Fibroblast of villous mesenchyme (primary cell): ENCODE measurements at regions not wholly inside any gene's neighbourhood (a gene's known extent, or its start where the extent isn't known, plus 50 kb on each side); places are given as distances from the start of the nearest gene placed in this dataset.

ENCODE experiments used
- DNase-seq: peaks from one replicate; pipeline ENCODE4 v3.0.0-alpha.2; 2010; ENCODE audit warnings: low read depth
- H3K4me3 ChIP-seq: 2 replicates; pipeline ENCODE4 v1.5.1; 2011; ENCODE audit warnings: low read depth, mild to moderate bottlenecking, low read length
- TF ChIP-seq, protein P1 (sequence below): IDR thresholded peaks from 2 replicates; pipeline ENCODE4 v1.5.1; 2012; ENCODE audit warnings: low read depth, mild to moderate bottlenecking, low read length; ENCODE audit not compliant: insufficient read depth

DNA sequence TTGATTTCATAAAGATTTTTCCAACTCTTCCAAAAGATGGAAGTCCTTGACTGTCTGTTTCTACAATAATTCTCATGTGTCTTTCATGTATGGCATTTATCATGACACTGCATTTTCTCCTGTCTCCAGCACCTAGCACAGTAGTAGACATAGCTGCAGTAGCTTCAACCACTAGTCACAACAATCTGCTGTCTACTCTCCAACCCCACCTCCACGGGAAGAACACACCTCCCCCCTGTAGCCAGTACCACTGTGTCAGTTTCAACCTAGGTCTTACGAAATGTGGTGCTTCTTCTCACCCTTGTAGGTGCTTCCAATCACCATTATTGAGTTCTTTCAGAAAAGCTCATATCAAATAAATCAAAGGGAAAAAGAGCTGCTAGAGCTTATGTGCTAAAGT lies 425.1 kb upstream of the ADAMTS5 start:
- no peak for DNase-seq
- TF ChIP-seq, protein P1, sequence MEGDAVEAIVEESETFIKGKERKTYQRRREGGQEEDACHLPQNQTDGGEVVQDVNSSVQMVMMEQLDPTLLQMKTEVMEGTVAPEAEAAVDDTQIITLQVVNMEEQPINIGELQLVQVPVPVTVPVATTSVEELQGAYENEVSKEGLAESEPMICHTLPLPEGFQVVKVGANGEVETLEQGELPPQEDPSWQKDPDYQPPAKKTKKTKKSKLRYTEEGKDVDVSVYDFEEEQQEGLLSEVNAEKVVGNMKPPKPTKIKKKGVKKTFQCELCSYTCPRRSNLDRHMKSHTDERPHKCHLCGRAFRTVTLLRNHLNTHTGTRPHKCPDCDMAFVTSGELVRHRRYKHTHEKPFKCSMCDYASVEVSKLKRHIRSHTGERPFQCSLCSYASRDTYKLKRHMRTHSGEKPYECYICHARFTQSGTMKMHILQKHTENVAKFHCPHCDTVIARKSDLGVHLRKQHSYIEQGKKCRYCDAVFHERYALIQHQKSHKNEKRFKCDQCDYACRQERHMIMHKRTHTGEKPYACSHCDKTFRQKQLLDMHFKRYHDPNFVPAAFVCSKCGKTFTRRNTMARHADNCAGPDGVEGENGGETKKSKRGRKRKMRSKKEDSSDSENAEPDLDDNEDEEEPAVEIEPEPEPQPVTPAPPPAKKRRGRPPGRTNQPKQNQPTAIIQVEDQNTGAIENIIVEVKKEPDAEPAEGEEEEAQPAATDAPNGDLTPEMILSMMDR, result no peak
- H3K4me3 ChIP-seq, result no peak overlapping the region

DNA sequence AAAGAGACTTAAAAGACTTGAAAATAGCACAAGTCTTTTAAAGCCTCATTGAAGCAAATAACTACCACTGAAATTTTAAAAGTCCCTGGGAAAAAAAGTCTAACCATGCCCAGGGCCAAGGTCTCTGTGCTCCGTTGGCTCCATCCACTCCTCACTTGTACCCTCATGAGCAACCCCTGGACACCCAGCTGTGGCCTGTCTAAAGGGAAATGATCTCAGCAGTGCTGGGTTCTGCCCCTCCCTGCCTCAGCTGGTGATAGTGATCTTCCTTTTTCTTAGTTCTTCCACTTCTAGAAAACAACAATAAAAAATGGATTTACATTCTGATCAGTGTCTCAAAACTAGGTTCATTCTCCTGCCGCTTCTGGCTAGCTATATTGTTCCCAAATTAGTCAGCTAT lies 423.5 kb upstream of the ADAMTS5 start:
- no peak for DNase-seq
- H3K4me3 ChIP-seq, result no peak overlapping the region
- TF ChIP-seq, protein P1, result no peak

DNA sequence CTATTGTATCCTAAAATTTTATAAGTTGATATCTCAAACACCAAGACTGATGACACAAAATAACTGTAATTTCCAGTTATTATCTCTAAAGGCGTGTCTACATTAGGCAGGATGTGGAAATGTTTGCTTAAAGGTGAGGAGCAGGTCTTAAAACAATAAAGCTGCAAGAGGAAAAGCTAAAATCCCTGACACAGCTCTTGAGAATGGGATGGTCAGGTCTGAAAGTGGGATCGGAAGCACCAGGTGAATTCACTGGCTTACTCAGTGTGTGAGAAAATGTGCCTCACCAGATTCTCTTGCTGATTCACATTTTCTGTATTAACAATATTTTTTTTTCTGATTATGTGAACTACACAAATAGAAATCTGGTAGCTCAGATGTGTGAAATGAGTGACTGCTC lies 421.9 kb upstream of the ADAMTS5 start:
- DNase-seq, result no peak
- TF ChIP-seq, protein P1, result no peak
- H3K4me3 ChIP-seq, result no peak overlapping the region

DNA sequence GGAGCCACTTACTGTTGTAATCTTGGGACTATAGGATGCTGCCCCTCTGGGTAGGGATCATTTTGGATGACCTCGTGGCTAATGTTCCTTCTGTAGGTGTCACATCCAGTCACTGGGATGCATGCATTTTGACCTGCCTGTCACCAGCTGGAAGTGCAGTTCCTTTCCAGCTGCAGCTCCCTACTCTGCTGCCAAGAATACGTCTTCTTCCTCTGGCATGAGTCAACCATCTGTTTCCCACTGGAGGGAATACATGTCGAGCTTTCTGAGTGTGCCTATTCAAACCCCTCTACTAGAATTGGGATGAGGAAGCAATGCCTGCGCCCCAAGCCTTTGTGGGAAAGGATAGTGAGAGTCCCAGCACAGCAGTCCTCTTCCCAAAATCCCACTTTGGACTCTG lies 415.5 kb upstream of the ADAMTS5 start:
- no peak overlapping the region for H3K4me3 ChIP-seq
- DNase-seq, result no peak
- TF ChIP-seq, protein P1, result no peak

DNA sequence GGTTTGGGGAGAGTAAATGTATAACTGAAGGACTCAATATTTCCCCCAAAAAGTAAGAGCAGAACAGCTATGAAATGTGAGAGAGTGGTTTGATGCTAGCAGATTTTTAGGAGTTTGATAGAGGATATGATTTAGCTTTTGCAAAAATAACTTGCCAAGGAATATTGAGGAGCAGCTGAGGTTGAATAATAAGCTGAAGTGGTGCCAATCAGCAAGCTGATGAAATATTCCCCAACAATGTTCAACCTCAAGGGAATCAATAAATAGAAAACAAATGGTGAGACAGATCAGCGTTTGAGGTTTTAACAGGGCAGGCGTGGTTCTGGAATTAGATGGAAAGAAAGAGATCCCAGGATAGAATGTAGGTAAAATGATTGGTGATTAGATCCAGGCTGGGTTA lies 413.4 kb upstream of the ADAMTS5 start:
- H3K4me3 ChIP-seq, result no peak overlapping the region
- TF ChIP-seq, protein P1, result no peak
- no peak for DNase-seq

DNA sequence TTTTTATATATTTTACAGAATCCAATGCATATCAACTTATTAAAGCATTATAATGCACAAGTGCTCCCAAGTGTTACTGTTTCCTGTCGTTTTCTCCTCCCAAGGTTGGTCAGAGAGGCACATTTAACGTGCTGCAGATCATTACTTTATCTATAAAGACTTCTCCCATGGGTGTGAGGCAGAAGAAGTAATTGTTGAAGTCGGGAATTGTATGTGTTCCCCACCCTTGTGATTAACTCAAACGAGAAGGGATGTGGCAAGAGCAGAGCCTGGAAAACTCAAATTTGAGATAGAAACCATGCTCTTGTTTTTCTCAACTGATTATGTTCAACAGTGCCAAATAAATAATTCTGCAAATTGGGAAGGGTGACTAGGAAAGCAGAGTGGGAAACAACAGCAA lies 412.5 kb upstream of the ADAMTS5 start:
- DNase-seq, result no peak

DNA sequence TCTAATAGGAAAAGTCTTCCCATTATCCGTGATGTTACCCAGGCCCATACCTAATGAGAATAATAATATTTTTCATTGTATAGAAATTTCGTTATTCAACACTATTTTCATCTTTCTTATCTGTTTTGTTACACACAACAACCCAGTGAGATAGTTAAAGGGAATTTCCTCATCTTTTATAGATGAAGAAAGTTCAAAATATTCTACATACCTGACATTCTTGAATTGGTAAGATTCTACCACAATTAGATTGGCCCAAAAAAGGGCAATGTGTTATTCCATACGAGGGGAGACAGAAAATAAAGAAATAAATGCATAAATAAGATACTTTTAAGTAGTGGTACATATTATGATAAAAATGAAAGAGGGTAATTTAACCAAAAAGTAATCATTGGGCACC lies 405.5 kb upstream of the ADAMTS5 start:
- TF ChIP-seq, protein P1, result no peak
- no peak overlapping the region for H3K4me3 ChIP-seq
- no peak for DNase-seq

More for the DNA sequence above, 412.5 kb upstream of the ADAMTS5 start:
- TF ChIP-seq, protein P1, result no peak
- H3K4me3 ChIP-seq, result no peak overlapping the region
